PC-9 (cell line): ENCODE measurements at regions not wholly inside any gene's neighbourhood (a gene's known extent, or its start where the extent isn't known, plus 50 kb on each side); places are given as distances from the start of the nearest gene placed in this dataset.

Source experiments
- EZH2 ChIP-seq: fragments of 200-600 bp; sonication (generic); IDR thresholded peaks from 2 replicates; pipeline ENCODE4 v1.8.0; 2017; ENCODE audit warnings: antibody characterized with exemption, low read depth
- TF ChIP-seq, protein P1 (sequence below): fragments of 200-600 bp; sonication (generic); conservative IDR thresholded peaks from 2 replicates; pipeline ENCODE4 v1.6.1; 2017; ENCODE audit warnings: mixed run types, antibody characterized with exemption, mild to moderate bottlenecking, moderate library complexity

GRCh38 chr9:88259001-88259400 is 120.7 kb upstream of the SPATA31C2 start:
- TF ChIP-seq, protein P1, sequence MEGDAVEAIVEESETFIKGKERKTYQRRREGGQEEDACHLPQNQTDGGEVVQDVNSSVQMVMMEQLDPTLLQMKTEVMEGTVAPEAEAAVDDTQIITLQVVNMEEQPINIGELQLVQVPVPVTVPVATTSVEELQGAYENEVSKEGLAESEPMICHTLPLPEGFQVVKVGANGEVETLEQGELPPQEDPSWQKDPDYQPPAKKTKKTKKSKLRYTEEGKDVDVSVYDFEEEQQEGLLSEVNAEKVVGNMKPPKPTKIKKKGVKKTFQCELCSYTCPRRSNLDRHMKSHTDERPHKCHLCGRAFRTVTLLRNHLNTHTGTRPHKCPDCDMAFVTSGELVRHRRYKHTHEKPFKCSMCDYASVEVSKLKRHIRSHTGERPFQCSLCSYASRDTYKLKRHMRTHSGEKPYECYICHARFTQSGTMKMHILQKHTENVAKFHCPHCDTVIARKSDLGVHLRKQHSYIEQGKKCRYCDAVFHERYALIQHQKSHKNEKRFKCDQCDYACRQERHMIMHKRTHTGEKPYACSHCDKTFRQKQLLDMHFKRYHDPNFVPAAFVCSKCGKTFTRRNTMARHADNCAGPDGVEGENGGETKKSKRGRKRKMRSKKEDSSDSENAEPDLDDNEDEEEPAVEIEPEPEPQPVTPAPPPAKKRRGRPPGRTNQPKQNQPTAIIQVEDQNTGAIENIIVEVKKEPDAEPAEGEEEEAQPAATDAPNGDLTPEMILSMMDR, result no peak
- TF ChIP-seq EZH2, result no peak
